ENCODE measurements at regions not wholly inside any gene's neighbourhood (a gene's known extent, or its start where the extent isn't known, plus 50 kb on each side); places are given as distances from the start of the nearest gene placed in this dataset.

DNA sequence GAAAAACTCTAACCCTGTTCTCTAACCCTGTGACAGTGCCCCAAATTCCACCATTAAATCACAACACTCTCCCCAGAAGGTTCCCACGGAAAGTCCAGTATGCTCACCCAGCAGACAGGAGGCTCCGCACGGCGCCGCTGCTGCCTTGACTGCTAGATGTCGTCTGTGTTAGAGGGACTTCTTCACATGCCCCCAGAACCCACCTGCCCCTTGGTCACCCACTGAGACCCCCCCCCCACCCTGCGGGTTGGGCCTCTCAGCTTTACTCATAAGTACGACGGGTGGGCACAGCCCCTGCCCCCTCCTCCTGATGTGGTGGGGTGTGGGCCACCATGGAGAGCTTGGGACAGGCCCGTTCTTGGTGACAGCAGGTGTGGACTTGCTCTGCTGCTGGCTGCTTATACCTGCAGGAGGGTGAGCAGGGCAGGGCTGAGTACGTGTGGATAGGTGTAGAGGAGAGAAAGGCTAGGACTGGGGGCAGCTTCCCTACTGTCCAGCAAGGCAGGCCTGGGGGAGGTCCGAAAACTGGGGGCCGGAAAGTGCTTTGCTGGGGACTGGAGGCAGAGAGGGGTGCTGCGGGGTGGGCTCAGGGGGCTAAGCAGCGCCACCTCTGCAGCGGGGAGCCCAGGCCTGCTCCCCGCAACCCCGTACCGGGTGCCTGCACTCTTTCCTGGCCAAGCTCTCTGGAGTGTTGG is 57.5 kb upstream of the OLFM1 start (continued):
- TF ChIP-seq, protein P1, sequence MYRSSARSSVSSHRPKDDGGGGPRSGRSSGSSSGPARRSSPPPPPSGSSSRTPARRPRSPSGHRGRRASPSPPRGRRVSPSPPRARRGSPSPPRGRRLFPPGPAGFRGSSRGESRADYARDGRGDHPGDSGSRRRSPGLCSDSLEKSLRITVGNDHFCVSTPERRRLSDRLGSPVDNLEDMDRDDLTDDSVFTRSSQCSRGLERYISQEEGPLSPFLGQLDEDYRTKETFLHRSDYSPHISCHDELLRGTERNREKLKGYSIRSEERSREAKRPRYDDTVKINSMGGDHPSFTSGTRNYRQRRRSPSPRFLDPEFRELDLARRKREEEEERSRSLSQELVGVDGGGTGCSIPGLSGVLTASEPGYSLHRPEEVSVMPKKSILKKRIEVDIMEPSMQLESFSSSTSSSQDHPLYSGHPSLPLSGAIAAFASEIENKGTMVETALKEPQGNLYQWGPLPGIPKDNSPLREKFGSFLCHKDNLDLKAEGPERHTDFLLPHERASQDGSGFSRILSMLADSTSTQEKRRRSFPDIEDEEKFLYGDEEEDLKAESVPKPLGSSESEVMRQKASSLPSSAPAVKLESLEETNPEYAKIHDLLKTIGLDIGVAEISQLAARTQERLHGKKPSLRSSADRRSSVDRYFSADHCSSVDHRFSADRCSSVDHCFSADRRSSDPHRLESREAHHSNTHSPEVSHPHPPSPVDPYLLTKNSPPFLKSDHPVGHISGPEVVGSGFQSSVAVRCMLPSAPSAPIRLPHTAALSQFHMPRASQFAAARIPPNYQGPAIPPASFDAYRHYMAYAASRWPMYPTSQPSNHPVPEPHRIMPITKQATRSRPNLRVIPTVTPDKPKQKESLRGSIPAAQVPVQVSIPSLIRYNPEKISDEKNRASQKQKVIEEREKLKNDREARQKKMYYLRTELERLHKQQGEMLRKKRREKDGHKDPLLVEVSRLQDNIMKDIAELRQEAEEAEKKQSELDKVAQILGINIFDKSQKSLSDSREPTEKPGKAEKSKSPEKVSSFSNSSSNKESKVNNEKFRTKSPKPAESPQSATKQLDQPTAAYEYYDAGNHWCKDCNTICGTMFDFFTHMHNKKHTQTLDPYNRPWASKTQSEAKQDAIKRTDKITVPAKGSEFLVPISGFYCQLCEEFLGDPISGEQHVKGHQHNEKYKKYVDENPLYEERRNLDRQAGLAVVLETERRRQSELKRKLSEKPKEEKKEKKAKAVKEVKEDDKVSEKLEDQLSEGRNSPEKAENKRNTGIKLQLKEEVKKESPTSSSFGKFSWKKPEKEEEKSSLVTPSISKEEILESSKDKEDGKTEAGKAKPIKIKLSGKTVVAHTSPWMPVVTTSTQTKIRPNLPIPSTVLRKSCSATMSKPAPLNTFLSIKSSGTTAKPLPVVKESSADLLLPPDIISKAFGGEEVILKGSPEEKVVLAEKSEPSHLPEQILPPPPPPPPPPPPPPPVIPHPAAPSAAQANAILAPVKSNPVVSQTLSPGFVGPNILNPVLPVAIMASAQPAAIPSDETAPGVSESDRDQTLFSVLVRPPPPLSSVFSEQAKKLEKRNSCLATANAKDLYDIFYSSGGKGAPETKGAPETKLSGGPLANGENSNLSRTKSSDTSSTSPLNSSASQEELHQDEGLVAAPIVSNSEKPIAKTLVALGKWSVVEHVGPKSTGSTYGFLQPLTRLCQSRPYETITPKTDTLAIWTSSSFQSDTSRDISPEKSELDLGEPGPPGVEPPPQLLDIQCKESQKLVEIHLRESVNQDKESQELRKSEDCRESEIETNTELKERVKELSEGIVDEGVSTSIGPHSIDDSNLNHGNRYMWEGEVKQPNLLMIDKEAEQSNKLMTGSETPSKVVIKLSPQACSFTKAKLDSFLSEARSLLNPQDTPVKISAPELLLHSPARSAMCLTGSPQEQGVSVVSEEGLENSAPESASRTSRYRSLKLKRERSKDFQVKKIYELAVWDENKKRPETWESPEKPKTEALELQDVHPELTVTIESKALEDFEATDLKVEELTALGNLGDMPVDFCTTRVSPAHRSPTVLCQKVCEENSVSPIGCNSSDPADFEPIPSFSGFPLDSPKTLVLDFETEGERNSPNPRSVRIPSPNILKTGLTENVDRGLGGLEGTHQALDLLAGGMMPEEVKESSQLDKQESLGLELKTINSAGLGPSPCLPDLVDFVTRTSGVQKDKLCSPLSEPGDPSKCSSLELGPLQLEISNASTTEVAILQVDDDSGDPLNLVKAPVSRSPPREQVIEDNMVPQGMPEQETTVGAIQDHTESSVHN (IDR thresholded peaks at IDR 0.05; ENCODE audit: borderline replicate concordance in 1 of 2, low read depth in 1 of 2) = no peak
- TF ChIP-seq, protein P2, sequence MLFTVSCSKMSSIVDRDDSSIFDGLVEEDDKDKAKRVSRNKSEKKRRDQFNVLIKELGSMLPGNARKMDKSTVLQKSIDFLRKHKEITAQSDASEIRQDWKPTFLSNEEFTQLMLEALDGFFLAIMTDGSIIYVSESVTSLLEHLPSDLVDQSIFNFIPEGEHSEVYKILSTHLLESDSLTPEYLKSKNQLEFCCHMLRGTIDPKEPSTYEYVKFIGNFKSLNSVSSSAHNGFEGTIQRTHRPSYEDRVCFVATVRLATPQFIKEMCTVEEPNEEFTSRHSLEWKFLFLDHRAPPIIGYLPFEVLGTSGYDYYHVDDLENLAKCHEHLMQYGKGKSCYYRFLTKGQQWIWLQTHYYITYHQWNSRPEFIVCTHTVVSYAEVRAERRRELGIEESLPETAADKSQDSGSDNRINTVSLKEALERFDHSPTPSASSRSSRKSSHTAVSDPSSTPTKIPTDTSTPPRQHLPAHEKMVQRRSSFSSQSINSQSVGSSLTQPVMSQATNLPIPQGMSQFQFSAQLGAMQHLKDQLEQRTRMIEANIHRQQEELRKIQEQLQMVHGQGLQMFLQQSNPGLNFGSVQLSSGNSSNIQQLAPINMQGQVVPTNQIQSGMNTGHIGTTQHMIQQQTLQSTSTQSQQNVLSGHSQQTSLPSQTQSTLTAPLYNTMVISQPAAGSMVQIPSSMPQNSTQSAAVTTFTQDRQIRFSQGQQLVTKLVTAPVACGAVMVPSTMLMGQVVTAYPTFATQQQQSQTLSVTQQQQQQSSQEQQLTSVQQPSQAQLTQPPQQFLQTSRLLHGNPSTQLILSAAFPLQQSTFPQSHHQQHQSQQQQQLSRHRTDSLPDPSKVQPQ (CRISPR knock-in tag; IDR thresholded peaks at IDR 0.05; ENCODE audit: borderline replicate concordance) = no peak
- TF ChIP-seq ZNF384 (IDR thresholded peaks at IDR 0.05; ENCODE audit: low read depth, low read length) = no peak
- no peak for TF ChIP-seq BCL6 (CRISPR knock-in tag; IDR thresholded peaks at IDR 0.05)
